AG09309 (cell line): ENCODE measurements at regions not wholly inside any gene's neighbourhood (a gene's known extent, or its start where the extent isn't known, plus 50 kb on each side); places are given as distances from the start of the nearest gene placed in this dataset.

Source experiments
- DNase-seq: peaks from one replicate; pipeline ENCODE4 v3.0.0-alpha.2; 2010; ENCODE audit warnings: low read depth
- H3K4me3 ChIP-seq: 2 replicates; pipeline ENCODE4 v1.5.1; 2011; ENCODE audit warnings: mild to moderate bottlenecking, low read depth, low read length, moderate library complexity; ENCODE audit not compliant: control insufficient read depth
- TF ChIP-seq, protein P1 (sequence below): IDR thresholded peaks from 2 replicates; pipeline ENCODE4 v1.5.1; 2011; ENCODE audit warnings: mild to moderate bottlenecking, low read depth, low read length, inconsistent platforms; ENCODE audit not compliant: insufficient read depth, control insufficient read depth; ENCODE audit errors: missing control alignments

DNA sequence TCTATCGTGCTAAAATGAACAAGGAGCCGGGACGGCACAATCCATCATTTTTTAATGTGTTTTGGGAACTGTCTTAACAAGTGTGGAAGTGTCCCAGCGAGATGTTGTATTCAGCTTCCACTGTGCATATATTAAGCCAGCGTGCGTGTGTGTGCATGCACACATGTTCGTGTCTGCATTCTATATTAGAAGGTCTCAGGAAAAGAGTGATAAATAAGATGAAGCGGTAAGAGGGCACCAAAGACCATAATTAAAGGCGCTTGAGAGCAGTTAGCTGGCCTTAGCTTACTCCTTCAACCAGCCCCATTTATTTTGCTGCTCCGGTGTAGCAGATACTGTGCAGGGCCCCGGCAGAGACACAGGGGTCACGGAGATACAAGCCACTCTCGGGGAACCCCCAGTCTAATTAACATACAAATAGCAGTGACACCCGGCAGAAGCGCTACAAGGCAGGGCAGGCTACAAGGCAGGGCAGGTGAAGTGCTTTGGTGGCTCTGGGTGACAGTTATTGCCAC lies 206.5 kb upstream of the RREB1 start:
- DNase-seq, result no peak
- TF ChIP-seq, protein P1, sequence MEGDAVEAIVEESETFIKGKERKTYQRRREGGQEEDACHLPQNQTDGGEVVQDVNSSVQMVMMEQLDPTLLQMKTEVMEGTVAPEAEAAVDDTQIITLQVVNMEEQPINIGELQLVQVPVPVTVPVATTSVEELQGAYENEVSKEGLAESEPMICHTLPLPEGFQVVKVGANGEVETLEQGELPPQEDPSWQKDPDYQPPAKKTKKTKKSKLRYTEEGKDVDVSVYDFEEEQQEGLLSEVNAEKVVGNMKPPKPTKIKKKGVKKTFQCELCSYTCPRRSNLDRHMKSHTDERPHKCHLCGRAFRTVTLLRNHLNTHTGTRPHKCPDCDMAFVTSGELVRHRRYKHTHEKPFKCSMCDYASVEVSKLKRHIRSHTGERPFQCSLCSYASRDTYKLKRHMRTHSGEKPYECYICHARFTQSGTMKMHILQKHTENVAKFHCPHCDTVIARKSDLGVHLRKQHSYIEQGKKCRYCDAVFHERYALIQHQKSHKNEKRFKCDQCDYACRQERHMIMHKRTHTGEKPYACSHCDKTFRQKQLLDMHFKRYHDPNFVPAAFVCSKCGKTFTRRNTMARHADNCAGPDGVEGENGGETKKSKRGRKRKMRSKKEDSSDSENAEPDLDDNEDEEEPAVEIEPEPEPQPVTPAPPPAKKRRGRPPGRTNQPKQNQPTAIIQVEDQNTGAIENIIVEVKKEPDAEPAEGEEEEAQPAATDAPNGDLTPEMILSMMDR, result no peak
- no peak overlapping the region for H3K4me3 ChIP-seq

DNA sequence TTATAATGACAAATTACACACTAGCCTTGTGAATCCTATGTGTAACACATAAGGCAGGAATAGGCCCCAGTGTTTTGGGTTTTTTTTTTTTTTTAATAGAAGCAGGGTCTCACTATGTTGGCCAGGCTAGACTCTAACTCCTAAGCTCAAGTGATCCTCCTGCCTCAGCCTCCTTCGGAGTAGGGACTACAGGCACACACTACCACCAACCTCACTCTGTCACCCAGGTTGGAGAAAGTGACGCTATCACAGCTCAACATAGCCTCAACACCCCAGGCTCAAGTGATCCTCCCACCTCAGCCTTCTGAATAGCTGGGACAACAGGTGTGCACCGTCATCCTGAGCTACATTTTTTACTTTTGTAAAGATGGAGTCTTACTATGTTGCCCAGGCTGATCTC lies 205.8 kb upstream of the RREB1 start:
- H3K4me3 ChIP-seq, result no peak overlapping the region
- DNase-seq, result no peak
- TF ChIP-seq, protein P1, result no peak

DNA sequence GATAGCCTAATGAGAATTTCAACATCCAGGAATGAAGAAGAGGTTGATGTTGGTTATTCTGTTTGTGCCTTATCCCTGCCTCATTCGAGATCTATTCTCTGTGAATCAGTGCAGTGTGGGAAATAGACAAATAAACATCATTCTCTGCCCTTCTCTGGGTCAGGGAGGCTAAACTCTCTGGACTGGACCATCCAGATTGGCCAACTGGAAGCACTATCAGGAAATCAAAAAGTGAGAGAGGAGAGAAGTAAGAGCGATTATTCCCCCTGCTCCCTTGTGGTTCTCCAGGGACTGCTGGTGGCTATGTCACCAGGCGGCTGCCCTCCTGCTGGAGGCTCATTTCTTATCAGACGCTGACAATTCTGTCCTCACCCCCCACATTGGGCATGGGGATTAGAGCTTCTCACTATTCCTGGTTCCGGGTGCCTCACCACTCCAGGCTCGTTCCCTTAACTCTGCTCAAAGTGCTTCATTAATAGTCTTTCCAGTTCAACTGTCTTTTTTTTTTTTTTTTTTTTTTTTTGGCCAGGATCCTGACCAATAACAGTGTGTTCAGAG lies 201.7 kb upstream of the RREB1 start:
- DNase-seq, result no peak
- TF ChIP-seq, protein P1, result no peak
- no peak overlapping the region for H3K4me3 ChIP-seq

DNA sequence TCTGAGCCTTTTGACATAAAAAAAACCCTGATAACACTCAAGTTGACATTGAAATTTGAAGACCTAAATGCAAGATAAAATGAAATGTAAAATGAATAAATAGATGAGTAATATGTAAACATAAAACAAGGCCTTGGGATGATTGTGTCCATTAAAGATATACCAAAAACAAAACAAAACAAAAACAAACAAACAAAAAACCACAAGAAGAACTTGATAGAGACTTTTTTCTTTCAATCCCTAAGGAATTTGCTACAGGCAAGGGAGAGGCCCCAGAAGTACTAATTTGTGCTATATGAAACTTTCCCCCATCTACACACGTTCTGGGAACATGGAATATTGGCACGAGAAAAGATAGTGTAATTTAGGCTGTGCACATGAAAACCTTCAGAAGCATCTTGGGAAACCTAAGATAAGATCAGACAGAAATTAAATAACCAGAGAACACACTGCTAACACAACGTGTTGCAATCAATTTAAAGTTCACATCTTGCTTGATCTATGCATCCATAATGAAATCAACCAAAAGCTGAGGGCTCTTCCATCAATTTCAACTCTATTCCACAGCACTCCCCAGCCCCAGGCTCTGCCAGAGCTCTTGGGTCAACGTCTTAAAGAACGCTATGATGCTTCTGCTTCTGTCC lies 201.1 kb upstream of the RREB1 start:
- no peak for DNase-seq
- TF ChIP-seq, protein P1, result no peak
- no peak overlapping the region for H3K4me3 ChIP-seq

DNA sequence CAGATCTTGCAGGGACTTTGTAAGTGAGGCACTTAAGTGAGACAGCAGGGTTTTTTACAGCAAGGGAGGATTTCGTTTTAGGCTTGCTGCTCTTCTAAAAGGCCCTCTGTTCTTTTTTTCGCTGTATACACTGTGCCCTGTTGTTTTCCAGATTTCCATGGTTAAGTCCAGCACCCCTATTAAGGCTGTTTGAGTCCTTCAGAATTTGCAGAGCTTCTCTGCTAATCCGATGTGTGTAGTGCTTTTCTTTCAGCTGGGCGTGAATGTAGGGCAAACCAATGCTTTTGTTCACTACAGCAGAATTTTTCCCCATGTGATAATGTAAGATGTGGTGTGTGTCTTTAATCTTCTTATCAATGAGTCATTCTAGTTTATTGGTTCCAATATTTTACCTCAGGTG lies 200.5 kb upstream of the RREB1 start:
- no peak for DNase-seq
- H3K4me3 ChIP-seq, result no peak overlapping the region
- TF ChIP-seq, protein P1, result no peak

DNA sequence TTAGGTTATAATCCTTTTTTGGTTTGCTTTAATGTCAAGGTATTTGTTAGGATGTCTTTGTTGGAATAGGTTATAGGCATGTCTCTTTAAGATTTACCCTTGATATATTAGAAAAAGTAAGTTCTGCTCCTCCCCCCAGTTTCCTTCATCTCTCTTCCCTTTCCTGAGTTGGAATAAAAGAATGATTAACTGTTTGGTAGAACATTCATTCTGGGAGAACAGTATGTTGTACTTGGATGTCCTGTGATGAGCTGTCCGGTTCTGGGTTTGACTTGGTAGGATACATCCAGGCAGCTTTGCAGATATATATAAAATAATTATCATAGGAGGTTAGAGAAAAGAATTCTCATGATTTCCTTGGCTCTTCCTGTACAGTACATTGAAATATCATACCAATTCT lies 199.6 kb upstream of the RREB1 start:
- no peak for DNase-seq
- TF ChIP-seq, protein P1, result no peak
- H3K4me3 ChIP-seq, result no peak overlapping the region
